H1 (cell line): ENCODE measurements at regions not wholly inside any gene's neighbourhood (a gene's known extent, or its start where the extent isn't known, plus 50 kb on each side); places are given as distances from the start of the nearest gene placed in this dataset.

Experiments used
- SP2 ChIP-seq: IDR thresholded peaks from 2 replicates; pipeline ENCODE4 v1.6.1; 2012; ENCODE audit warnings: mild to moderate bottlenecking, low read length, inconsistent platforms
- TF ChIP-seq, protein P1 (sequence below): IDR thresholded peaks from 2 replicates; pipeline ENCODE4 v1.6.1; 2011; ENCODE audit warnings: low read length, improper control_type of control experiment

- TF ChIP-seq, protein P1, sequence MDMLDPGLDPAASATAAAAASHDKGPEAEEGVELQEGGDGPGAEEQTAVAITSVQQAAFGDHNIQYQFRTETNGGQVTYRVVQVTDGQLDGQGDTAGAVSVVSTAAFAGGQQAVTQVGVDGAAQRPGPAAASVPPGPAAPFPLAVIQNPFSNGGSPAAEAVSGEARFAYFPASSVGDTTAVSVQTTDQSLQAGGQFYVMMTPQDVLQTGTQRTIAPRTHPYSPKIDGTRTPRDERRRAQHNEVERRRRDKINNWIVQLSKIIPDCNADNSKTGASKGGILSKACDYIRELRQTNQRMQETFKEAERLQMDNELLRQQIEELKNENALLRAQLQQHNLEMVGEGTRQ = no peak
- TF ChIP-seq SP2 = no peak
Measured at GRCh38 chr12:24550609-24551008, 398.3 kb downstream of the BCAT1 start (continued).
